ENCODE measurements at regions not wholly inside any gene's neighbourhood (a gene's known extent, or its start where the extent isn't known, plus 50 kb on each side); places are given as distances from the start of the nearest gene placed in this dataset.

DNA sequence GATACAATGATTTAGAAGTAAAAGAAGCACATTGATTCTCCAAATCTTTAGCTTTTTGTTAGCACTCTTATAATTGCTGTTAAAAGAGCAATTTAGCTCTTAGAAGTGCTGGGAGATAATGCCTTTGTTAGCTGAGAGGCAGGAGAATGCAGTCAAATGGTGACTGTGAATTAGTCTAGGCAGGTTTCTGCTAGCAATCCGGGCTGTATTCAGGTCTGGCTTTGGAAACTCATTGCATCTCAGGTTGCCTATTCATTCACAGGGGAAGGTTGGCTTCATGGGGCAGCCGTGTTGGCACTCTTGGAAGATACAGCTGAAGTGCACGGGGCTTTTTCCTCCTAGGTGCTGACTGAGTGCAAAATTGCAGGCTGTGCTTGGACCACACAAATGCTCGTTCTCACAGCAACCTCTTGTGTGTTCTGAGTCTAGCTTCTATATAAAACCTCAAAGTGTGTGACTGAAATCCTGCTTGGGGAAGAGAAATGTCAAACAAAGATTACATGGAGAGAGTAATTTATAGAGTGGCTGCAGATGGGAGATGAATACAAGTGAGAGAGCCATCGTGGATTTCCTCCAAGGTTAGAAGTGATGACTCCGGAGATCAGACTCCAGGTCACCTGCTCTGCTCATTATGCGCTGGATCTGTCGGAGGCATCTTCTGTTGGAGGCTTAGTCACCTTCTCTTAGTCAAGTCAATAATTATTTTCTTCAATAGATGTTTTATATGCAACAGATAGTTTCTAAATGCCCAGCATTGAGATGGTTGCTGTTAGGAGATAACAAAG lies 167.8 kb downstream of the PMAIP1 start:
- TF ChIP-seq, protein P1, sequence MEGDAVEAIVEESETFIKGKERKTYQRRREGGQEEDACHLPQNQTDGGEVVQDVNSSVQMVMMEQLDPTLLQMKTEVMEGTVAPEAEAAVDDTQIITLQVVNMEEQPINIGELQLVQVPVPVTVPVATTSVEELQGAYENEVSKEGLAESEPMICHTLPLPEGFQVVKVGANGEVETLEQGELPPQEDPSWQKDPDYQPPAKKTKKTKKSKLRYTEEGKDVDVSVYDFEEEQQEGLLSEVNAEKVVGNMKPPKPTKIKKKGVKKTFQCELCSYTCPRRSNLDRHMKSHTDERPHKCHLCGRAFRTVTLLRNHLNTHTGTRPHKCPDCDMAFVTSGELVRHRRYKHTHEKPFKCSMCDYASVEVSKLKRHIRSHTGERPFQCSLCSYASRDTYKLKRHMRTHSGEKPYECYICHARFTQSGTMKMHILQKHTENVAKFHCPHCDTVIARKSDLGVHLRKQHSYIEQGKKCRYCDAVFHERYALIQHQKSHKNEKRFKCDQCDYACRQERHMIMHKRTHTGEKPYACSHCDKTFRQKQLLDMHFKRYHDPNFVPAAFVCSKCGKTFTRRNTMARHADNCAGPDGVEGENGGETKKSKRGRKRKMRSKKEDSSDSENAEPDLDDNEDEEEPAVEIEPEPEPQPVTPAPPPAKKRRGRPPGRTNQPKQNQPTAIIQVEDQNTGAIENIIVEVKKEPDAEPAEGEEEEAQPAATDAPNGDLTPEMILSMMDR (IDR thresholded peaks at IDR 0.05): no peak
- TF ChIP-seq POLR2A (IDR thresholded peaks at IDR 0.05): no peak
